NCI-H1694 treated with DMSO at 0.1 percent for 48 hours (cell line): ENCODE measurements at regions not wholly inside any gene's neighbourhood (a gene's known extent, or its start where the extent isn't known, plus 50 kb on each side); places are given as distances from the start of the nearest gene placed in this dataset.
"Not testable (repeated sequence)": the region's sequence is repeated elsewhere in the genome, so short reads cannot be mapped to it uniquely, and the experiment has no call there.

Experiments
- DNase-seq: peaks from one replicate; lab custom pipeline; 2025; lab: John Stamatoyannopoulos, UW

DNA sequence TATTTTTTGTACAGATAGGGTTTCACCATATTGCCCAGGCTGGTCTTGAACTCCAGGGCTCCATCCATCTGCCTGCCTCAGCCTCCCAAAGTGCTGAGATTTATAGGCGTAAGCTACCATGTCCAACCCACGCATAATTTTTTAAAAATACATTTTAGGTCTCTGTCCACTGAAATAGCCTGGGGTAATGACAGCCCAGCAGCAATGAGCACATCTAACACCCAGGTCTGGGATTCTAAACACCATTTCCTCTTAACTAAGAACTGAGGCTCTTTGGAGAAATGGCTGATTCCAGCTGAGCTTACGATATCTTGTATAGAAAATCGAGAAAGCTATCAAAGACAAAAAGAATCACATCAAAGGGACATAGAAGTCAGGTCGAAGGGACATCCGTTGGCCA lies 245.3 kb downstream of the PARN start:
- no peak for DNase-seq

DNA sequence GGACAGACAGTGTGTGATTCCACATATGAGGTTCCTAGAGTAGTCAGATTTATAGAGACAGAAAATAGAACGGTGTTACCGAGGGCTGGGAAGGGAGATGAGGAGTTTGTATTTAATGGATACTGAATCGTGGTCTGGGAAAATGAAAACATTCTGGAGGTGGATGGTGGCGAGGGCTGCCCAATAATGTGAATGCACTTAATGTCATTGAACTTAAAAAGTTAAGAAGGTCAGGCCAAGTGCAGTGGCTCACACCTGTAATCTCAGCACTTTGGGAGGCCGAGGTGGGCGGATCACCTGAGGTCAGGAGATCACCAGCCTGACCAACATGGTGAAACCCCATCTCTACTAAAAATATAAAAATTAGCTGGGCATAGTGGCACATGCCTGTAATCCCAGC lies 246.2 kb downstream of the PARN start:
- DNase-seq = not testable (repeated sequence)

DNA sequence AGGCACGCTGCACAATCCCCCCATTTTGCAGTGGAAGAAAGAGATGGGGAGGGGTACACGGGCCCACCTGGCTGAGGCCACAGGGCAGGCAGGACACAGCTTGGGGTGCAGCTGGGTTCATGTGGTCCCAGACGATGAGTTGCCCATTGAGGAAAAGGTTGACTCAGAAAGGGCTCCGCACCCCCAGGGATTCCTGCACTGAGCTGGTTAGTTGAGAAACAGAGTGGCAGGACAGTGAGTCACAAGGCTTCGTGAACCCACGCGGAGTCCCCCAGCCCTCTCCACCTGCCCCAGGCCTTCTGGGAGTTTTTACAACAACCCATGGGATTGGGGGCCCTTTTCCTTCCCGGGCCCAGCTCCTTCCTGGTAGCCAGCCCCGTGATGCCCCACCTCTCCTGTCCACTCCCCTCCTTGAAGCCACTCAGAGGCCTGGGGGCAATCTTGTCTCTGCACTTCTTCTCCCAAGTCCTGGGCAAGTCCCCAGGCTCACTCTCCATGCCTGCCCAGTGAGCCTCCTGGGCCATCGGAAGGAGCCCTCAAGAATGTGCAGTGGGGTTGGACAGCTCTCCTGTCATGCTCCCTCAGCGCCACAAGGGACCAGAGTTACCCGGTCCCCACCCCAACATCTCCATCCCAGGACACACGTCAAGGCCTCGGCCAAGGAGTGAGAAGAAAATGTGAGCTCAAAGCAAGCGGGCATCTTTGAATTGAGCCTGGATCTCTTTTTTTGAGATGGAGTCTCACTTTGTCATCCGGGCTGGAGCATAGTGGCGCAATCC lies 251.2 kb downstream of the PARN start:
- DNase-seq = no peak

DNA sequence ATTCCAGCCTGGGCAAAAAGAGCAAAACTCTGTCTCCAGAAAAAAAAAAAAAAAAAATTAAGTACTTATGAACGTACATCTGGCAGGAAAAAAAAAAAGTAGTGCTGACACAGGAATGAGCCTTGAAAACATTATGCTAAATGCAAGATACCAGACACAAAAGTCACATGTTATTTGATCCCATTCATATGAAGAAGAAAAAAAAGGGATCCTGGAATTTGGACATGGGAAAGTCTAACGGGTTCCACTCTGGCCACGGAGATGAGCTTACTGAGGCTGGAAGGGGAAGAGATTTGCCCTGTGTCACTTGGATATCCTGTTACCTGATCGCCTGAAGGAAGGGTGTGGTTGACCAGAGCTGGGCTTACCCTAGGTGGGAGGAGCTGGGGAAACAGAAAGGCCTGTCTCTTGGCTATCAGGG lies 251.9 kb downstream of the PARN start:
- no peak for DNase-seq

DNA sequence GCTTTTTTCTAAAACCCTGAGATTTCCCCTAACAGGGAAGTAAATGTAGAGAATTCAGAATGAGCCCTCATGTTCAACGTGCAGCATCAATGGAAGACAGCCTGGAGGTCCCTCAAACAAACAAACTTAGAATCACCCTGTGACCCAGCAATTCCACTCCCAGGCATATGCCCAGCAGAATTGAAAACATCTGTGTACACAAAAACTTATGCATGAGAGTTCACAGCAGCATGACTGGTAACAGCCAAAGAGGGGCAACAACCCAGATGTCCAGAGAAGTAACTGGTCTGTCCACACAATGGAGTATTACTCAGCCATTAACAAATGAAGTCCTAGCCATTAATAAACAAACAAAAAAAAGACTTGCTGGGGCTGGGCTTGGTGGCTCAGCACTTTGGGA lies 252.7 kb downstream of the PARN start:
- no peak for DNase-seq

DNA sequence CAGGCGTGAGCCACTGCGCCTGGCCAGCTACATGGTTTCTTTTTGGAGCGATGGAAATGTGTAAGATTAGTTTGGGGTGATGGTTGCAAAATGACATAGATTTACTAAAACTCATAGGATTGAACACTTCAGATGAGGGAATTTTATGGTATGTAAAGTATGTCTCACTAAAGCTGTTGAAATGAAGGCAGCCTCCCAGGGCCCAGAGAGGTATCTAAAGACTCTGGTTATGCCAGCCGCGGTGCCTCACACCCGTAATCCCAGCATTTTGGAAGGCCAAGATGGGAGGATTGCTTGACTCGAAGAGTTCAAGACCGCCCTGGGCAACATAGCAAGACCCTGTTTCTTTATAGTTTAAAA lies 254.9 kb downstream of the PARN start:
- DNase-seq = no peak

DNA sequence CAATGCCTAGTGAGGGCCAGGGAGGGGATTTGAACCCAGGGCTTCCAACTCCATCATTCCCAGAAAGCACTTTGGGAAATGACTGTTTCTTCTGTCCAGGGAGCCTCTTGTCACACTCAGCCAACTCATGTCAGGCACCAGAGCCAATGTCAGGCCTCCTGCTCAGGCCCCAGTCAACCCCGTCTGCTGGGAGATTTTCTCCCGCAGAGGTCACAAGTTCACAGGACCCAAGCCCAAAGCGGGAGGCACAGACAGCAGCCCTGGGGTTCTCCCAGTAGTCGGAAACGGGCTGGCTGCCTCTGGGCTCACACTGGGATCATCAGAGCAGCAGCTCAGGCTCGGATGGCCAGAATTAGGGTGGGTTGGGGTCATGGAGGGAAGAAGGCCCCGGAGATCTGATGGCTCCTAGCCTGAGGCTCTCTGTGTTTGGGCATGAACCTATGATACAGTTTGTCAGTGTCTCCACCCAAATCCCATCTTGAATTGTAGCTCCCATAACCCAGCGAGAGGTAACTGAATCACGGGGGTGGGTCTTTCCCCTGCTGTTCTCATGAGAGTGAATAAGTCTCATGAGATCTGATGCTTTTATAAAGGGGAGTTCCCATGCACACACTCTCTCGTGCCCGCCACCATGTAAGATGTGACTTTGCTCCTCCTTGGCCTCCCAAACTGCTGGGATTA lies 255.5 kb downstream of the PARN start:
- DNase-seq = no peak

DNA sequence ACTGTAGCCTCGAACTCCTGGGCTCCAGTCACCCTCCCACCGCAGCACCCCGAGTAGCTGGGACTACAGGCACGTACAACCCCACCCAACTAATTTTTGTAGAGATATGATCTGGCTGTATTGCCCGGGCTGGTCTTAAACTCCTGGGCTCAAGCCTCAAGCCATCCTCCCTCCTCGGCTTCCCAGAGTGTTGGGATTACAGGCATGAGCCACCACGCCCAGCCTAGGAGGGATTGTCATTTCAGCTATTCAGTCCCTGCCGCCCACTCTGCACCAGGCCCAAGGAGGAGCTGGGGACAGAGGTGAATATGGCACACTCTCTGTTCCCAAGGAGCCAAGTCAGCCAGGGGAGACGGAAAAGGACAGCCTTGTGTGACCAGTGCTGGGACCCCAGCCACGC lies 256.2 kb downstream of the PARN start:
- no peak for DNase-seq

DNA sequence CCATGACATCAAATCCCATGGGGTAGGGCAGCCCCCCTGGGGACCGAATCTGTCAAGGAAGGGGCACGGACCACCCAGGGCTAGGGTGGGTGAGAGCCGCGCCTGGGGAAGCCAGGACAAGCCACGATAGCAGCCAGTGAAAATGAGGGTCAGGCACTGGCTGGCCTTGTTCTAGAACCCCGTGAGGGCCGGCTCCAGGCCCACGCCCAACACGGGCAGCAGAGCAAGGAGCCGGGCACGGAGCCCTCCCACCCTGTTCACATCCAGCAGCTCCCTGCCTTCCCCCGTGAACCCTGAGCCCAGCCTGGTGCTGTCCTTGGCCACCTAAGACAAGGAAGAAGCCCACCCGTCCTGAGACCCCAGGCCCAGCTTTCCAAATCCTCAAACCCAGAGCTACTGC lies 256.7 kb downstream of the PARN start:
- DNase-seq = no peak

DNA sequence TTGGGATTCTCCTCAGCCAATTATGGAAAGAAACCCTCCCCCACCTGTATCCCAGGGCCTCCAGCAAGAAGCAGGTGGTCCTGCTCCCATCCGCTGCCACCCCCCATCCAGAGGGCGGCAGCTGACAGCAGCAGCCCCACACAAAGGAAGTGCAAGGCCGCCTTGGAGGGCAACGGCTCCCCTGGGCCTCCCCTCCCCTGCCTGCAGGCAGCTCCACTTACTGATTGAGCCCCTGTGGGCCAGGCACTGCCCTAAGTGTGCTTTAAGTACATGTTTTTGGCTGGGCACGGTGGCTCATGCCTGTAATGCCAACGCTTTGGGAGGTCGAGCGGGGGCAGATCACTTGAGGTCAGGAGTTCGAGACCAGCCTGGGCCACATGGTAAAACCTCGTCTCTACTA lies 257.6 kb downstream of the PARN start:
- no peak for DNase-seq

DNA sequence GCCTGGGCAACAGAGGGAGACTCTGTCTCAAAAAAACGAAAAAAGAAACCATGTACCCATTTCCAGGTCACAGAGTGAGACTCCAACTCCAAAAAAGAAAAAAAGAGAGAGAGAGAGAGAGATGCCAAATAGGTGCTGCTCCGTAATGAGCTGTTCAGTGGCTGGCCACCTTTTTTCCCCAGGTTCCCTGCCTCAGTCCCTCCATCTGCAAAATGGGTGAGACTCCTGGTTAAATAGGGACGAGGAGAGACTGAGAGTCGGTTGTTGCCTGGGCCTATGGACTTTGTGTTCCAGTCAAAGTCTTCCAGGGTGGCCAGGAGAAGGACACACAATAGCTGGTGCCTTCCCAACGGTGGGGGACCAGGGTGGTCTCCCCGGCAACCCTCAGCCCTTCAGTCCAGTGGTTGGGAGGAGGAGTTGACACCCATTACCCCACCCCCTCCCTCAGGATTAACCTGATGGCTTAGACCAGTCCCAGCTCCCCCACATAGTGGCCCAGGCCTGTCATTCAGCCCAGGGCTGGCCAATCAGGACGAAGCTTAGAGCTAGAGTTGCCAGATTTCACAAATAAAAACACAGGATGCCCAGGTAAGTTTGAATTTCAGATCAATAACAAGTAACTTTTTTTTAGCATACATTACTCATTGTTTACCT lies 258.2 kb downstream of the PARN start:
- DNase-seq = no peak

DNA sequence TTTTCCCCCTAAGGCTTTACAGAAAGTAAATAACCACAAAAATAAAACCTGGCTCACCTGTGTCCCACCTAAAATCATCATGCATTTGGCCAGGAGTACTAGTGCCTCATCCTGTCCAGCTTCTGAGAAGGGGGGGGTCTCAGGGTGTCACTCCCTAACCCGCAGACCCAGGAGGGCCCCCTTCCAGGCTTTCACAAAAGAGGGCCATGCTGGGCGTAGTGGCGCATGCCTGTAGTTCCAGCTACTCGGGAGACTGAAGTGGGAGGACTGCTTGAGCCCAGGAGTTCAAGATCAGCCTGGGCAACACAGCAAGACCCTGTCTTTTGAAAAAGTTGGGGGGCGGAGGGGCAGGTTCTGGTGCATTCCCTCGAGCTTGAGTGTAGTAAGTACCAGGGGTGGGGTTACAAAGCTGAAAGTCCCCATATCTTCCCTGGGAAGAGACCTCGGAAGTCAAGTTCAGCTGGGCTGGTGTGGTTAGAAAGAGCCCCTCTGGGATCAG lies 259.3 kb downstream of the PARN start:
- no peak for DNase-seq

DNA sequence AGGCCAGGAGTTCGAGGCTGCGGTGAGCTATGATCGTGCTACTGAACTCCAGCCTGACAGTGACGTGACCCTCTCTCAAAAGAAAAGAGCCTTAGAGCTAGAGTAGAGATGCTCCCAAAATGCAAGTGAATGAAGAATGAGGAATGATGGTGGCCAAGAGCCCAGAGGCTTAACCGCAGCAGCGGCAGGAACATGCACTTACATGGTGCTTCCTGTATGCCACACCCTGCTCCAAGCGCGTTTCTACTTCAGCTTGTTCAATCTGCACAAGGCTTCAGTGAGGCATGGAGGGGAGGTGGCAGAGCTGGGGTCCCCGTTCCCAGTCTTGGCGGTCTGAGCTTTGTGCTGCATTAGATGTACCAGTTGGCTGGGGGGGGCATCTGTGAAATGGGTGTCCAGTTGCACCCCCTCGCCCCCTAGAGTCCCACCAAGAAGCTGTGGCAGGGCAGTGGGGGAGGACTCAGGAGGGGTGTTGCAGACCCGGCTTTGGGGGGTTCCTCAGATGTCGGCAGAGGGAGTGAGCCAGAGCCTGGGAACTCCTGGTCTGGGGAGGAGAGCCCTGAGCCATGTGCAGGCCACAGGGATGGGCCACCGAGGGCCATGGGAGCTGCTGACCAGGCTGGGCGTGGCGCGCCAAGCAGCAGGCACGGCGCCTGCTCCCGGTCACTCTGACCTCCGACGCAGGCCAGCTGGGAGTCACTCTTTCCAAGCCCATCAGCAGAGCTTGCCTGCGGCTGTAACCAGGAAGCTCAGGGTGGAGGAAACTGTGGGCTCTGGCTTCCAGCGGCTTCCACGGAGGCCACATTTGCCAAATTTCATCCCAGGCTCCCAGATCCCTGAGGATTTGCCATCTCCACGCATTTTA lies 260.1 kb downstream of the PARN start:
- DNase-seq = no peak

DNA sequence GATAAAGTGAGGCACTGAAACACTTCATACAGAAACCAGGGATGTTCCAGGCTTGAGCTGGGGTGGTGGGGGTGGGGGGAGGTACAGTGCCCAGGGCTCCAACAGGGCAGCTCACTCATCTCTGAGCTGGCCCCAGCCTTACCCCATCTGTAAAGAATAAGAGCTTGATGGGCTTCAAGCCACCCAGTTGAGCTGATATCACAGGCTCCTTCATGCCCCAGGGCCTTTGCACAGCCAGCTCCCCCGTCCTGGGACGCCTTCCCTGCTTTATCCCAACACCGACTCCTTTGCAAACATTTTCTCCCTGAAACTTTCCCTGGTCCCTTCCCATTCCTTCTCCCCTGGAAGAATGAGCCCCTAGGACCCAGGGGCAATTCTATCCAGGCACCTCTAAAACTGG lies 261.7 kb downstream of the PARN start:
- no peak for DNase-seq

DNA sequence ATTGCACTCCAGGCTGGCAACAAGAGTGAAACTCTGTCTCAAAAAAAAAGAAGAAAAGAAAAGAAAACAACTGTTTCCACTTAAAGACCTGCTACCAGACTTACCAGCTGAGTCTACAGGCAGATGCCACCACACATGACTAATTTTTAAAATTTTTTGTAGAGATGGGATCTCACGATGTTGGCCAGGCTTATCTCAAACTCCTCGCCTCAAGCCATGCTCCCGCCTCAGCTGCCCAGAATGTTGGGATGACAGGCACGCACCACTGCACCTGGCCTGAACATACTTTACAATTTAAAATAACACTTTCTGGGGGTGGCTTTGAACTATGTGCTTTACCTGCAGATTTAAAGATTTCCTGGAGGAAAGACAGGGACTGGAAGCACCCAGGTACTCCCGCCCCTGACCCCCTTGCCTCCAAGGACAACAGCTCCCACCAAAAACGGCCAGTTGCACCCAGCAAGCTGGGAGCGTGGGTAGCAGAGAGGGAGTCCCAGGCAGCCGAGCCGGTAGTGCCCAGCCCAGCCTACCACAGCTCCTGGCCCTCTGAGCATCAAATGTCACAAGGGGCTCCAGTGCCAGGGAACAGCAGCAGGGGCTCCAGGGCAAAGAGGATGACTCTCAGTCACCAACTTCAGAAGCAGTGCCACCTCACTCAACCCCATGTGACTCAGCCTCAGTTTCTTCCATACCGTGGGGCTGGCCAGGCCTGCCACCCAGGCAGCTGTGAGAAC lies 262.9 kb downstream of the PARN start:
- no peak for DNase-seq

DNA sequence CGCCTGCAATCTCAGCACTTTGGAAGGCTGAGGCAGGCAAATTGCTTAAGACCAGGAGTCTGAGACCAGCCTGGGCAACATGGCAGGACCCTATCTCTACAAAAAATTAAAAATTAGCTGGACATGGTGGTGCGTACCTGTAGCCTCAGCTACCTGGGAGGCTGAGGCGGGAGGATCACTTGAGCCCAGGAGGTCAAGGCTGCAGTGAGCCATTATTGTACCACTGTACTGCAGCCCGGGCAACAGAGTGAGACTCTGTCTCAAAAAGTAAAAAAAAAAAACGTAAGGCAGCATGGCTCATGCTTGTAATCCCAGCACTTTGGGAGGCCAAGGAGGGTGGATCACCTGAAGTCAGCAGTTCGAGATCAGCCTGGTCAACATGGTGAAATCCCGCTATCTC lies 263.6 kb downstream of the PARN start:
- DNase-seq = no peak

DNA sequence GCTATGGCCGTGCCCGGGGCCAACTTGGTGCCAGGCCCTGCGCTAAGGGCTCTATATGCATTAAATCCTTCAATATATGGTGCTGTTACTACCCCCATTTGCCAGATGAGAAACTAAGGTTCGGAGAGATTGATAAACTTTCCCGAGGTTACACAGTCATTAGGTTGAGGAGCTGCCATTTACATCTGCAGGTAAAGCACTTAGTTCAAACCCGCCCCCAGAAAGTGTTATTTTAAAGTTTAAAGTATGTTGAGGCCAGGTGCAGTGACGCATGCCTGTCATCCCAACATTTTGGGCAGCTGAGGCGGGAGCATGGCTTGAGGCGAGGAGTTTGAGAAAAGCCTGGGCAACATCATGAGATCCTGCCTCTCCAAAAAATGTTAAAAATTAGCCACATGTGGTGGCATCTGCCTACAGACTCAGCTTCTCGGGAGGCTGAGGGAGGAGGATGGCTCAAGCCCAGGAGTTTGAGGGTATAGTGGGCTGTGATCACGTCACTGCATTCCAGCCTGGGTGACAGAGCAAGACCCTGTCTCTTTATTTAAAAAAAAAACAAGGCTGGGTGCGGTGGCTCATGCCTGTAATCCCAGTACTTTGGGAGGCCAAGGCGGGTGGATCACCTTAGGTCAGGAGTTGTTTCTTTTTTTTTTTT lies 264.7 kb downstream of the PARN start:
- DNase-seq = no peak

DNA sequence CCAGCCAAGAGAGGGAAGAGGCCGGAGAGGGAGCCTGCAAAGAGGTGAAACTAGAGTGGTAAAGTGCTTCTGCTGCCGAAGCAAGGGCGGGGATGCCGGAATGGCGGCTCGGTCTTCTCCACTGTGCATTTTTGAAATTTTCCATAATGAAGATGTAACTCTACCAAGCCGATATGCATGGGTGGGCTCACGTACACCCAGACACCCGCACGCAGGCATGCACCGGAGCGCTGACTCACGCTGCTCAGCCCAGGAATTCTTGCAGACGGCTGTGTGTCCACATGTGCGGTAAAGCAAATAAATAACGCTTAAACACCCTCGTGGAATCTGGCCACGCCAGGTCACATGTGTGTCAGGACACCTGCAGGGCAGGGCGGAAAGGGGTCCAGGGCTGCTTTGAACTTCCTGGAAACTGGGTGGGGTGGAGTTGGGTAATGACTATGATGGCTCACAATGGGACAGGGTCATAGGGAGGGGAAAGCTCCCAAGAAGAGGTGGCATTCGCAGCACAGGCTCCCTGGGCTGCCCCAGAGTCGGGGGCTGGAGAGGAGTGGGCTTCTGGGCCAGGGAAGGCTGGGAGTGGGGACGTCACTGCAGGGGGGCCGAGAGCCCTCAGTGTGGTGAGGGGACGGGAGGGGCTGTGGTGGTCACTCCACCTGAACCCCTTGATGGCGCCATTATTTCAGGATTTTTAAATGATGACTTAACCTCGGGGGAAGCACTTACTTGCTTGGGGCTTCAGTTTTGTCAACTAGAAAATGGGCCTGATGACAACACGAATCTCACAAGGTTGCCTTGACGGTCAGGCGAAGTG lies 265.5 kb downstream of the PARN start:
- DNase-seq = no peak

DNA sequence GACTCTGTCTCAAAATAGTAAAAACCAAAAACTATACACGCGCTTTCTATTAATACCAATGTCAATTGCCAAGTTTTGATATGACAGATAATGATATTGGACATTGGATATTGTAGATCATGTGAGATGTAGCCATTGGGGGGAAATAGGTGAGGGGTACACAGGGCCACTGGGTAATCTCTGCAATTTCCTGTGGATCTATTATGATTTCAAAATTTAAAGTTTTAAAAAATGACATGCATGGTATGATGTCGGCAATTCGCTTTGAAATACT lies 266.0 kb downstream of the PARN start:
- DNase-seq = no peak

DNA sequence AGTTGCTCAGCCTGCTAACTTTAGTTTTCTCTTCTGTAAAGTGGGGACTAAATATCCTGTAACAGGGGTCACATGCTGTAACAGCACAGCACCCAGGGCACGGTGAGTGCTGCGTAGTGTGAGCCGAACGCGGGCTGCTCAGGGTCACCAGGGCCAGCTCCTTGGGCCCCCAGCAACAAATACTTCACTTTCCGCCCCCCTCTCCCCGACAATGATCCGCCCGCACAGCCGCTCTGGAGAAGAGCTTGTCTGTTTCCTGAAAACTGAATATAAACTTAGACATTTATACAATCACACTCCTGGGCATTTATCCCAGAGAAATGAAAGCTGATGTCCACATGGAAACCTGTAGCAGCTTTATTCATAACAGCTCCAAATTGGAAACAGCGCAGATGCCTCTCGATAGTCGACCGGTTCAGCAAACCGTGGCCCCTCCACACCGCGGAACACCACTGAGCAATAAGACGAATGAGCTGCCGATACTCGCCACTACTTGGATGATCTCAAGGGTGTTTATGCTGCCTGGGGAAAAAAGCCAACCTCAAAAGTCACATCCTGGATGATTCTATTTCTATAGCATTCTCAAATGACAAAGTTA lies 267.2 kb downstream of the PARN start:
- no peak for DNase-seq
